Retinal pigment epithelial cell (primary cell): ENCODE measurements at regions not wholly inside any gene's neighbourhood (a gene's known extent, or its start where the extent isn't known, plus 50 kb on each side); places are given as distances from the start of the nearest gene placed in this dataset.

Experiments used
- DNase-seq: peaks from one replicate; pipeline ENCODE4 v3.0.0-alpha.2; 2010; ENCODE audit warnings: low read depth
- H3K4me3 ChIP-seq: 2 replicates; pipeline ENCODE4 v1.5.1; 2011; ENCODE audit warnings: mild to moderate bottlenecking, low read length, control low read depth, moderate library complexity
- TF ChIP-seq, protein P1 (sequence below): conservative IDR thresholded peaks from 2 replicates; pipeline ENCODE4 v1.5.1; 2011; ENCODE audit warnings: low read depth, low read length, control low read depth, inconsistent platforms

DNA sequence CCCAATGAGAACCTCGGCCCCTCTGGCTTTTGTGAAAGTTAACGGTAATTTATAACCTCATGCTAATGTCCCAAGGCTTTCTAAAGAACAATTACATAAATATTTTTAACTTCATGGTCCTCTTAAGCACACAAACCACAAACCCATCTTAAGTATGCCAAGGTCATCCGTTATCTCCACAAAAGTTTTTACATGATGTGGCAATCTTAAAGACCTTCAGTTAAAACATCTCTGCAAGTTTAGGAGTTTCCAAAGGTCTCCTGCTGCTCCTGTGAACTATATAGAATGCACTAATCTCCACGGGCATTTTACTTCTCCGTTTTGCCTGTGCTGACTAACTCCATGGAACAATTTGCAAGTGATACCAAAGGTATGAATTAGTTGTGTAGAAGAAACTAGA, 228.2 kb downstream of the TLE1 start:
- TF ChIP-seq, protein P1, sequence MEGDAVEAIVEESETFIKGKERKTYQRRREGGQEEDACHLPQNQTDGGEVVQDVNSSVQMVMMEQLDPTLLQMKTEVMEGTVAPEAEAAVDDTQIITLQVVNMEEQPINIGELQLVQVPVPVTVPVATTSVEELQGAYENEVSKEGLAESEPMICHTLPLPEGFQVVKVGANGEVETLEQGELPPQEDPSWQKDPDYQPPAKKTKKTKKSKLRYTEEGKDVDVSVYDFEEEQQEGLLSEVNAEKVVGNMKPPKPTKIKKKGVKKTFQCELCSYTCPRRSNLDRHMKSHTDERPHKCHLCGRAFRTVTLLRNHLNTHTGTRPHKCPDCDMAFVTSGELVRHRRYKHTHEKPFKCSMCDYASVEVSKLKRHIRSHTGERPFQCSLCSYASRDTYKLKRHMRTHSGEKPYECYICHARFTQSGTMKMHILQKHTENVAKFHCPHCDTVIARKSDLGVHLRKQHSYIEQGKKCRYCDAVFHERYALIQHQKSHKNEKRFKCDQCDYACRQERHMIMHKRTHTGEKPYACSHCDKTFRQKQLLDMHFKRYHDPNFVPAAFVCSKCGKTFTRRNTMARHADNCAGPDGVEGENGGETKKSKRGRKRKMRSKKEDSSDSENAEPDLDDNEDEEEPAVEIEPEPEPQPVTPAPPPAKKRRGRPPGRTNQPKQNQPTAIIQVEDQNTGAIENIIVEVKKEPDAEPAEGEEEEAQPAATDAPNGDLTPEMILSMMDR: no peak
- no peak for DNase-seq
- H3K4me3 ChIP-seq: no peak overlapping the region

DNA sequence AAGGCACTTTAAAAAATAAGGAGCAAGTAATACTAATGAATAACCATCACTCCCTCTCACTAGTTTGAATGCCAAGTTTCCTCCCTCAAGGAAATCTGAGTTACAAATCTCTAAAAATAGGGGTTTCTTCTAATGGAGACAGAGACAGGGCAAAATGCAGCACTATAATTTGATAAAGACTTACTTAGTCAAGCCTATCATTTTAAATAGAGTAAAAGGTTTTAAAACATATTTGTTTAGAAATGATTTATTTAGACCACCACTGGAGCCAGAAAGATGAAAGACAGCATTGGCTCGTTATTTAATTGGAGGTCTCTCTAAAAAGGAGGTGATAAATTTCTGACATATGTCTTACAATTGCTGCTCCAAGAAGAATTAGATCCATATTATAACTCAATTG, 228.7 kb downstream of the TLE1 start:
- TF ChIP-seq, protein P1: no peak
- DNase-seq: no peak
- no peak overlapping the region for H3K4me3 ChIP-seq

DNA sequence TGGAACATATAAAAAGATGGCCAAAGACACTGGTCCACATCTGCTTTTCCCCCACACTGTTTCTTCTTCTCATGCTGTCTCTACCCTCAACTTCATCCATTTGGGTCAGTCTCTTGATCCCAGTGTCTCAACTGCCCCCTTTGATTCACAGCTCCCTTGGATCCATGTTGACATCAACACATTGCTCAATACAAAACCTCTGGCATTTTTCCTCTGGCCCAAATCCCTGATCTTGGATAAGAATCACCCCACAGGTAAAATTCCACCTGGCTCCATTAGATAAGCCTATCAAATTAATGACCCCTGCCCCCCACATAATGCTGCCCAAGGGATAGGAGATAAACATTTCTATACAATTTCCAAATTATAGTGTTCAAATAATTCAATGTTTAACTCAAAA, 229.8 kb downstream of the TLE1 start:
- DNase-seq: no peak
- TF ChIP-seq, protein P1: no peak
- no peak overlapping the region for H3K4me3 ChIP-seq

DNA sequence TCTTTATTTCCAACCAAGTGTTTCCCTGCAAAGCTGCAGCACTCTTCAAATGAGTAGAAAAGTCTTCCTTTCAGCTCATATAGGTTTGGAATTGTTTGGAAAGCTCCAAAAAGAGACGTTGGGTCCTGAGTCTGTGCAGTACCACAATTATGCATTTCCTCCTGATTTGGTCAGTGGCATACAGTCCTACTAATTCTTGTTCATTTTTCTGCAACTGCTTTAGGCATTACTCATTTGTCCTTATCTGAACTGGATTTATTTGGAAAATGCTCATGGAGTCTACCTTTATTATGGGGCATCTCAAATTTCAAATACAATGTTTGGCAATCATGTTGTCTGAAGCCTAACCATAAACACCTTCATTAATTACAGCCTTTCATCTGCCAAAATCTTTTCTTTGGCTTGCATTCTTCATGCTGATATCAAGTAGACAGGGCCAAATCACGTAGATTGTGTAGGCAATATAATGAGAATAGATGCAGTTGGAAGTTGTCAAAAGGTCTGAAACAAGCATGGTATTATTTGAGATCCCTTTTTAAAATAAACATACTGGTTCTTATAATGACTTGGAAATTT, 232.8 kb downstream of the TLE1 start:
- no peak overlapping the region for H3K4me3 ChIP-seq
- TF ChIP-seq, protein P1: no peak
- no peak for DNase-seq

DNA sequence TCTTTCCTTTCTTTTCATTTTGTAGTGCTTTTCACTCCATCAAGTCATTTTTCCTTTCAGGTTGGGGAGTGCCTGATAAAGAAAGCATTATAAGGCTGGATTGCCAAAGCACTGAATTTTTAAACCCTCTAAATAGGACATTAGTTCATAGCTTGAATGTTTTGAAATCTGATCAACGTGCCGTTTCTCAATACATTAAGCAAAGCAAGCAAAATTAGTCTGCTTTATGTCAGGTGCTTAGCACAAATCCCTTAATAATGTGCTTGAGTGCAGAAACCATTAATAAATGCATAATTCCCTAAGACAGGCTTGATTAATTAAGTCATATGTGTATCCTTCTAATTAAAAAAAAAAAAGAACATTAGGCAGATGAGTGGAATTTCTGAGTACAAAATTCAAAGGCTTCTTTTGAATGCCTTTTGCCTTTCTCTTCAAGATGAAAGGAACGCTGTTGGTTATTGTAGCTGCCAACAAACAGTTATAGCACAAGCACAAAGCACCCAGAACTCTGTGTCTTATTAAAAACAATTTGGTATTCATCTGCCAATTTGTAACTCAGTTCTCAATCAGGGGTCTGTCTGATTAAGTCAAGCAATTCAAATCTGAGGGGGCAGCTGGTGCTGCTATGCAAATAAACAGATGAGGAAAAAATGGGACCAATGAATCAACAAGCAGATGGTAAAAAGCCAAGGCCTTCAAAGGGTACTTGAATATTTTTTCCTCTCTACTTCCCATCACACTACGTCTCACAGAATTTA, 233.7 kb downstream of the TLE1 start:
- no peak for DNase-seq
- H3K4me3 ChIP-seq: no peak overlapping the region
- TF ChIP-seq, protein P1: no peak

DNA sequence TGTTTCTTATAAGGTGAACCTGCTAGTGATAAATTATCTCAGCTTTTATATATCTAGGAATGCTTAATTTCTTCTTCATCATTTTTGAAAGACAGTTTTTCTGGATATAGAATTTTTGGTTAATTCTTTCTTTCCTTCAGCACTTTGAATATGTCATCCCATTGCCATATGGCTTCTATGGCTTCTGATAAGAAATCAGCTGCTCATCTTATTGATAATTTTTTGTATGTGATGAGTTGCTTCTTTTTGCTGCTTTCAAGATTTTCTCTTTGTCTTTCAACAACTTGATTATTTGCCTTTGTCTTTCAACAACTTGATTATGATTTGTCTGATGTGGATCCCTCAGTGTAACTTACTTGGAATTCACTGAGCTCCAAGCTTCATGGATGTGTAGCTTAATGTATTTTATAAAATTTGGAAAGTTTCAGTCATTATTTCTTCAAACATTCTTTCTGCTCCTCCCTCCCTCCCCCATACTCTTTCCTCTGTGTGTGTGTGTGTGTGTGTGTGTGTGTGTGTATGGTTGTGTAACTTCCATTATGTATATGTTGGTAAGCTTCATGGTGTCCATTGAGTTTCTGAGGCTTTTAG, 243.9 kb downstream of the TLE1 start:
- TF ChIP-seq, protein P1: no peak
- no peak for DNase-seq
- H3K4me3 ChIP-seq: no peak overlapping the region

DNA sequence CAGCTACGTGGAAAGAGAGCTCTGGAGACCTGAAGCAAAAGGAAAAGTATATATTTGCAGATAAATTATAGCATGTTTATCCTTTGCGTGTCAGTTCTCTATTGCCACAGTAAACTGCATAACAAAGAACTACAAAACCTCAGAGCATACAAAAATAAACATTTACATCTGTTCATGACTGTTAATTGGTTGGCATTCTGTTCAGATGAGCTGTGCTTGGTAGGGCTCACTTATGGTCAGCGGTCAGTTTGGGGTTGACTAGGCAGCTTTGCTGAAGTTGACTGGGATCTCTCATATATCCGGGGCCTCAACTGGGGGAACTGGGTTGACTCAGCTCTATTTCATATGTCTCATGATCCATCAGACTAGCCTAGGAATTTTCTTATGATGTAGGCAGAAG, 257.7 kb downstream of the TLE1 start:
- TF ChIP-seq, protein P1: no peak
- no peak overlapping the region for H3K4me3 ChIP-seq
- DNase-seq: no peak
